HepG2 (cell line): ENCODE measurements at regions not wholly inside any gene's neighbourhood (a gene's known extent, or its start where the extent isn't known, plus 50 kb on each side); places are given as distances from the start of the nearest gene placed in this dataset.

Experiments used
- ATAC-seq: fragments of 200-7000 bp; cut with Tn5 transposase; 3 replicates; pipeline ENCODE4 v1.9.1; 2020; ENCODE audit warnings: mild to moderate bottlenecking, moderate library complexity
- BruUV-seq: library from RNA; stranded (reverse); fragments of 400-500 nt; replicated peaks from 2 replicates; lab custom pipeline; 2021; lab: Mats Ljungman, UMichigan
- CTCF ChIA-PET: fragments of 300-600 bp; formaldehyde crosslinking; extraction: SDS; loops from one replicate; lab custom pipeline; 2021; ENCODE audit warnings: low total read pairs, inconsistent platforms, low intra/inter-chr PET ratio; lab: Yijun Ruan, JAX
- POLR2A ChIA-PET: fragments of 350-600 bp; sonication (Branson Sonifier 250); formaldehyde crosslinking; loops from one replicate; lab custom pipeline; 2020; ENCODE audit warnings: antibody characterized with exemption, inconsistent platforms; lab: Yijun Ruan, JAX
- DNase-seq: peaks from one replicate; pipeline ENCODE4 v3.0.0-alpha.2; 2015; ENCODE audit warnings: low spot score
- FAIRE-seq: peaks from 3 replicates; lab custom pipeline; 2011; peaks lifted over from hg19 to GRCh38; lab: Jason Lieb, UNC
- H2AFZ ChIP-seq: one replicate; pipeline ENCODE4 v1.6.1; 2011; ENCODE audit warnings: low read length, inconsistent platforms
- H3K27ac ChIP-seq: fragments of 300-600 bp; 3 replicates; pipeline ENCODE4 v1.8.0; 2011; ENCODE audit warnings: mixed run types, mild to moderate bottlenecking, mixed read lengths, low read length, inconsistent platforms; ENCODE audit not compliant: insufficient read depth; ENCODE audit errors: extremely low read length
- H3K27me3 ChIP-seq, 2 experiments: fragments of 200-600 bp in 1 of 2; 2 replicates in 1 of 2; 3 replicates in 1 of 2; pipeline versions ENCODE4 v1.6.0 to v1.8.0; 2011; ENCODE audit warnings: low read length in 2 of 2, mild to moderate bottlenecking in 2 of 2, moderate library complexity in 2 of 2, inconsistent platforms in 1 of 2; ENCODE audit not compliant: insufficient read depth in 2 of 2, control insufficient read depth in 1 of 2
- H3K36me3 ChIP-seq, 2 experiments: fragments of 200-600 bp in 1 of 2; replicated peaks in 1 of 2; 2 replicates in 1 of 2; 3 replicates in 1 of 2; pipeline versions ENCODE4 v1.5.1 to v1.8.0; 2011; ENCODE audit warnings: low read length in 2 of 2, inconsistent platforms in 1 of 2; ENCODE audit not compliant: insufficient read depth in 2 of 2, control insufficient read depth in 1 of 2
- H3K4me1 ChIP-seq: 2 replicates; pipeline ENCODE4 v1.5.1; 2012; ENCODE audit warnings: low read length, inconsistent platforms; ENCODE audit not compliant: insufficient read depth
- H3K4me2 ChIP-seq: 2 replicates; pipeline ENCODE4 v1.6.0; 2011; ENCODE audit warnings: low read depth, low read length, inconsistent platforms
- H3K4me3 ChIP-seq, 3 experiments: fragments of 200-600 bp in 1 of 3; sonication (generic), shearing (Covaris generic) in 1 of 3; replicated peaks in 1 of 3; 2 replicates each; pipeline ENCODE4 v1.5.1; 2011 to 2016; ENCODE audit warnings: low read length in 3 of 3, inconsistent platforms in 2 of 3, low read depth in 2 of 3, mild to moderate bottlenecking in 2 of 3, control low read depth in 1 of 3, mixed read lengths in 1 of 3; ENCODE audit not compliant: insufficient read depth in 1 of 3
- H3K79me2 ChIP-seq: one replicate; pipeline ENCODE4 v1.6.1; 2011; ENCODE audit warnings: low read length, inconsistent platforms; ENCODE audit not compliant: insufficient read depth
- H3K9ac ChIP-seq: 2 replicates; pipeline ENCODE4 v1.6.0; 2011; ENCODE audit warnings: mild to moderate bottlenecking, low read depth, low read length, inconsistent platforms; ENCODE audit not compliant: insufficient read depth
- H3K9me3 ChIP-seq: 2 replicates; pipeline ENCODE4 v1.5.1; 2012; ENCODE audit warnings: mild to moderate bottlenecking, low read length
- H4K20me1 ChIP-seq: 2 replicates; pipeline ENCODE4 v1.6.0; 2011; ENCODE audit warnings: inconsistent platforms, mild to moderate bottlenecking, low read length, moderate library complexity; ENCODE audit not compliant: insufficient read depth
- EHMT2 ChIP-seq: fragments of 200-600 bp; sonication (generic); IDR thresholded peaks from 2 replicates; pipeline ENCODE4 v1.7.0; 2017; ENCODE audit warnings: antibody characterized with exemption, low read depth, low read length, borderline replicate concordance
- HDAC6 ChIP-seq: fragments of 200-600 bp; sonication (generic); IDR thresholded peaks from 2 replicates; pipeline ENCODE4 v1.7.0; 2017; ENCODE audit warnings: mild to moderate bottlenecking, antibody characterized with exemption, low read length, low read depth
- IKZF4 ChIP-seq: sonication (generic); formaldehyde crosslinking; IDR thresholded peaks from 2 replicates; pipeline ENCODE4 v1.5.1; 2020; ENCODE audit warnings: borderline replicate concordance, mild to moderate bottlenecking, low read depth, missing genetic modification reagents; ENCODE audit errors: not compliant biosample characterization
- KLF9 ChIP-seq: IDR thresholded peaks from 2 replicates; pipeline ENCODE4 v1.6.1; 2016; ENCODE audit warnings: low read depth
- NFRKB ChIP-seq: fragments of 450-650 bp; IDR thresholded peaks from 2 replicates; pipeline ENCODE4 v1.6.1; 2017
- RNF2 ChIP-seq: fragments of 450-650 bp; conservative IDR thresholded peaks from 2 replicates; pipeline ENCODE4 v1.6.1; 2016; ENCODE audit warnings: low read depth
- SAFB2 ChIP-seq: sonication (generic); formaldehyde crosslinking; IDR thresholded peaks from 2 replicates; pipeline ENCODE4 v1.5.1; 2020; ENCODE audit warnings: missing genetic modification reagents, low read depth, mild to moderate bottlenecking, borderline replicate concordance
- ZNF225 ChIP-seq: sonication (generic); formaldehyde crosslinking; IDR thresholded peaks from 2 replicates; pipeline ENCODE4 v1.4.0; 2020; ENCODE audit warnings: mild to moderate bottlenecking, missing genetic modification reagents
- ZNF33B ChIP-seq: sonication (generic); formaldehyde crosslinking; IDR thresholded peaks from 2 replicates; pipeline ENCODE4 v1.5.1; 2020; ENCODE audit warnings: mild to moderate bottlenecking, missing genetic modification reagents
- ZNF644 ChIP-seq: IDR thresholded peaks from 2 replicates; pipeline ENCODE4 v1.6.1; 2016; ENCODE audit warnings: low read depth
- ZNF652 ChIP-seq: IDR thresholded peaks from 2 replicates; pipeline ENCODE4 v1.6.1; 2016; ENCODE audit warnings: low read depth, borderline replicate concordance
- ZSCAN31 ChIP-seq: sonication (generic); formaldehyde crosslinking; IDR thresholded peaks from 2 replicates; pipeline ENCODE4 v1.5.0; 2020; ENCODE audit warnings: low read depth, mild to moderate bottlenecking, missing genetic modification reagents
- WGBS: methylation state at CpG from one replicate; pipeline ENCODE4 v1.1.6; 2017; ENCODE audit warnings: low lambda C conversion rate; 5-methylcytosine and 5-hydroxymethylcytosine counted together
- in situ Hi-C: cut with HindIII; loops from 2 replicates; pipeline ENCODE4 v1.10.0; 2017; ENCODE audit warnings: low pct_unique_long_range_greater_than_20kb; ENCODE audit not compliant: extremely low pct_ligation_motif_present
- intact Hi-C: fragments of 100-400 bp; cut with micrococcal nuclease; formaldehyde crosslinking; loops from one replicate; pipeline ENCODE4 v1.10.0; 2022; ENCODE audit not compliant: unreplicated experiment
- TF ChIP-seq, protein P1 (sequence below): IDR thresholded peaks from 2 replicates; pipeline ENCODE4 v1.6.1; 2016; ENCODE audit warnings: missing genetic modification reagents, missing compliant biosample characterization
- TF ChIP-seq, protein P2 (sequence below): sonication (generic); formaldehyde crosslinking; IDR thresholded peaks from 2 replicates; pipeline ENCODE4 v1.5.1; 2020; ENCODE audit warnings: missing genetic modification reagents, mild to moderate bottlenecking, borderline replicate concordance
- TF ChIP-seq, protein P3 (sequence below): sonication (generic); formaldehyde crosslinking; IDR thresholded peaks from 2 replicates; pipeline ENCODE4 v1.8.0; 2023; ENCODE audit warnings: mild to moderate bottlenecking, missing genetic modification reagents
- TF ChIP-seq, protein P4 (sequence below): sonication (generic); formaldehyde crosslinking; IDR thresholded peaks from 2 replicates; pipeline ENCODE4 v1.4.0; 2020; ENCODE audit warnings: missing genetic modification reagents

DNA sequence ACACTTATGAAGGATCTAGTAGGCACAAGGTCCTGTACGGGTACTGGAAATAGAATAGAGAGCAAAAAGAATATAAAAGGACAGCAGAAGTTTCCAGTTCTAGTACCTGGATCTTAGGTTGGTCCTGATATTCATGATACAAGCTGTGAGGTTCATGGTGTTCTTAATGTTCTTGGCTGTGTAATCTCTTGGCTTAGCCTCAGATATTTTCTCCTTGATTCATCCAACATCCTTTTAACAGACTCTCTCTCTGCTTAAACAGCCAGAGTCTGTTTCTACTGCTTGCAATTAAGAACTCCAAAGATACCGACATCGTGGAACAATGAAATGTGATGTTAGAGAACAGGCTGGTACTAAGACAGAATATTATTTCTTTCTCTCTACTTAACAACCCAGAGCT lies 49.9 kb downstream of the CNTN3 start:
- ChIA-PET CTCF (no interaction called here), POLR2A (no interaction called here)
- H3K4me2 ChIP-seq: no peak overlapping the region
- DNase-seq (no peak), FAIRE-seq (no peak), ATAC-seq (no peak)
- H2AFZ ChIP-seq: no peak overlapping the region
- no TSS peak for BruUV-seq
- H3K4me1 ChIP-seq: no peaks in the 10 kb centered on the region
- no peaks in the 10 kb centered on the region for H4K20me1 ChIP-seq
- H3K27me3 ChIP-seq: no peaks in the 10 kb centered on the region
- H3K79me2 ChIP-seq: no peaks in the 10 kb centered on the region
- in situ Hi-C loops (no loop called here), intact Hi-C loops (no loop called here)
- TF ChIP-seq ZSCAN31 (CRISPR knock-in tag) (no peak), RNF2 (no peak), SAFB2 (no peak), ZNF644 (CRISPR knock-in tag) (no peak), ZNF33B (CRISPR knock-in tag) (no peak), ZNF652 (CRISPR knock-in tag) (no peak), NFRKB (no peak)
- TF ChIP-seq, protein P1, sequence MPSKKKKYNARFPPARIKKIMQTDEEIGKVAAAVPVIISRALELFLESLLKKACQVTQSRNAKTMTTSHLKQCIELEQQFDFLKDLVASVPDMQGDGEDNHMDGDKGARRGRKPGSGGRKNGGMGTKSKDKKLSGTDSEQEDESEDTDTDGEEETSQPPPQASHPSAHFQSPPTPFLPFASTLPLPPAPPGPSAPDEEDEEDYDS: no peak
- no peak overlapping the region for H3K27ac ChIP-seq
- H3K36me3 ChIP-seq: no peaks in the 10 kb centered on the region
- H3K9me3 ChIP-seq: peaks cover 48% of the 10 kb centered on the region
- no peak overlapping the region for H3K9ac ChIP-seq
- WGBS: 2% methylated on average over 3 of the region's 3 CpGs
- no peak overlapping the region for H3K4me3 ChIP-seq

DNA sequence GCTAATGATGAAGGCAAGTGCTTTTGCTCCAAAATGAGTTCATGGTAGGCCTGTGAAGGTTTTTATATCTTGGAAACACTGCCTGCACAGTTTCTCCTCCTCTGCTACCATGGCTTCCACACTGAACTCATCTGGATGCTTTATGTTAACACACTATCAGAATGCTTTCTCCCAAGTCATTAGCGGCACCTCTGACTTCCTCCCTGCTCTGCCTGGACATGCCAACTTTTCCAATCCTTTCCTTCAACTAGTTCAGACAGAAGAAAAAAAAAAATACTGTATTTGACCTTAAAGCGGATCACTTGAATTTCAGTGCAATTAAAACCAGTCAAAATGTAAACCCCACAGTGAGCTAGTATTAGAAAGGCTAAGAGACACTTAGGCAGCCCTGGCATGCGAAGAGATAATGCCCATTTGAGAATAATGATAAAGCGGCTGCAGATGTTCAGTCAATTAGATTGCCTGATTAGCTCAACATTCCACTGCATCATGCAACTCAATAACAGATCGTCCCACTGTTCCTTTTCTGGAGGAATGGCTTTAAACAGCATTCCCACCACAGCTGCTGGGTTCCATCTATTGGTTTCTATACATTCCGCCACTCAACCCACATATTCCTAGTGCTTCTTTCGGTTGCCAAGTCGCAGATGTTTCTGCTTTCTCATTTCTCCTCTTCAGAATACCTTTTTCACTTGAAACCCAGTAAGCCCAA lies 51.7 kb downstream of the CNTN3 start:
- 12% methylated on average over 8 of the region's 8 CpGs for WGBS
- intact Hi-C loops: no loop called here
- CTCF ChIA-PET: no interaction called here
- TF ChIP-seq, protein P2, sequence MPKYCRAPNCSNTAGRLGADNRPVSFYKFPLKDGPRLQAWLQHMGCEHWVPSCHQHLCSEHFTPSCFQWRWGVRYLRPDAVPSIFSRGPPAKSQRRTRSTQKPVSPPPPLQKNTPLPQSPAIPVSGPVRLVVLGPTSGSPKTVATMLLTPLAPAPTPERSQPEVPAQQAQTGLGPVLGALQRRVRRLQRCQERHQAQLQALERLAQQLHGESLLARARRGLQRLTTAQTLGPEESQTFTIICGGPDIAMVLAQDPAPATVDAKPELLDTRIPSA (CRISPR knock-in tag): no peak
- TF ChIP-seq ZNF225 (no peak), IKZF4 (no peak), HDAC6 (no peak), KLF9 (CRISPR knock-in tag) (no peak), EHMT2 (no peak)
- TF ChIP-seq, protein P3, sequence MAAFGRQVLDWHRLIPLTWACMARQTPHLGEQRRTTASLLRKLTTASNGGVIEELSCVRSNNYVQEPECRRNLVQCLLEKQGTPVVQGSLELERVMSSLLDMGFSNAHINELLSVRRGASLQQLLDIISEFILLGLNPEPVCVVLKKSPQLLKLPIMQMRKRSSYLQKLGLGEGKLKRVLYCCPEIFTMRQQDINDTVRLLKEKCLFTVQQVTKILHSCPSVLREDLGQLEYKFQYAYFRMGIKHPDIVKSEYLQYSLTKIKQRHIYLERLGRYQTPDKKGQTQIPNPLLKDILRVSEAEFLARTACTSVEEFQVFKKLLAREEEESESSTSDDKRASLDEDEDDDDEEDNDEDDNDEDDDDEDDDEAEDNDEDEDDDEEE: no peak
- TF ChIP-seq, protein P4, sequence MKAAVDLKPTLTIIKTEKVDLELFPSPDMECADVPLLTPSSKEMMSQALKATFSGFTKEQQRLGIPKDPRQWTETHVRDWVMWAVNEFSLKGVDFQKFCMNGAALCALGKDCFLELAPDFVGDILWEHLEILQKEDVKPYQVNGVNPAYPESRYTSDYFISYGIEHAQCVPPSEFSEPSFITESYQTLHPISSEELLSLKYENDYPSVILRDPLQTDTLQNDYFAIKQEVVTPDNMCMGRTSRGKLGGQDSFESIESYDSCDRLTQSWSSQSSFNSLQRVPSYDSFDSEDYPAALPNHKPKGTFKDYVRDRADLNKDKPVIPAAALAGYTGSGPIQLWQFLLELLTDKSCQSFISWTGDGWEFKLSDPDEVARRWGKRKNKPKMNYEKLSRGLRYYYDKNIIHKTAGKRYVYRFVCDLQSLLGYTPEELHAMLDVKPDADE (CRISPR knock-in tag): no peak

More for the DNA sequence above, 51.7 kb downstream of the CNTN3 start:
- Histone ChIP-seq H3K9me3 (peaks cover 53% of the 10 kb centered on the region), H3K4me2 (no peak overlapping the region), H3K4me3 (no peak overlapping the region), H3K27ac (no peak overlapping the region), H2AFZ (no peak overlapping the region), H3K4me1 (no peaks in the 10 kb centered on the region), H3K79me2 (no peaks in the 10 kb centered on the region), H3K9ac (no peak overlapping the region), H4K20me1 (no peaks in the 10 kb centered on the region), H3K36me3 (no peaks in the 10 kb centered on the region), H3K27me3 (no peaks in the 10 kb centered on the region)
- in situ Hi-C loops: no loop called here
- no peak for DNase-seq
- ATAC-seq: no peak
- POLR2A ChIA-PET: no interaction called here
- no peak for FAIRE-seq
- BruUV-seq: no TSS peak
